Dendritic cell treated with granulocyte-macrophage colony-stimulating factor and Interleukin-4, amounts not matched to agents 40 ng/mL and 50 ng/mL, for 4 days (primary cell): ENCODE measurements at regions not wholly inside any gene's neighbourhood (a gene's known extent, or its start where the extent isn't known, plus 50 kb on each side); places are given as distances from the start of the nearest gene placed in this dataset.
"Not testable (repeated sequence)": the region's sequence is repeated elsewhere in the genome, so short reads cannot be mapped to it uniquely, and the experiment has no call there.

Experiments used
- H3K27ac Mint-ChIP-seq: one replicate; pipeline ENCODE4 v1.8.0; 2022; ENCODE audit warnings: mild to moderate bottlenecking, mixed read lengths
- H3K27me3 Mint-ChIP-seq: one replicate; pipeline ENCODE4 v1.8.0; 2022; ENCODE audit warnings: mild to moderate bottlenecking, mixed read lengths
- H3K36me3 Mint-ChIP-seq: one replicate; pipeline ENCODE4 v1.8.0; 2022; ENCODE audit warnings: low read depth, mixed read lengths
- H3K4me1 Mint-ChIP-seq: one replicate; pipeline ENCODE4 v1.8.0; 2022; ENCODE audit warnings: low read depth, mixed read lengths
- H3K4me3 Mint-ChIP-seq: one replicate; pipeline ENCODE4 v1.8.0; 2022; ENCODE audit warnings: mild to moderate bottlenecking, moderate library complexity, mixed read lengths
- H3K9me3 Mint-ChIP-seq: one replicate; pipeline ENCODE4 v1.8.0; 2022; ENCODE audit warnings: mixed read lengths
- intact Hi-C: fragments of 100-400 bp; cut with micrococcal nuclease; formaldehyde crosslinking; loops from one replicate; pipeline ENCODE4 v1.15.0; 2022

DNA sequence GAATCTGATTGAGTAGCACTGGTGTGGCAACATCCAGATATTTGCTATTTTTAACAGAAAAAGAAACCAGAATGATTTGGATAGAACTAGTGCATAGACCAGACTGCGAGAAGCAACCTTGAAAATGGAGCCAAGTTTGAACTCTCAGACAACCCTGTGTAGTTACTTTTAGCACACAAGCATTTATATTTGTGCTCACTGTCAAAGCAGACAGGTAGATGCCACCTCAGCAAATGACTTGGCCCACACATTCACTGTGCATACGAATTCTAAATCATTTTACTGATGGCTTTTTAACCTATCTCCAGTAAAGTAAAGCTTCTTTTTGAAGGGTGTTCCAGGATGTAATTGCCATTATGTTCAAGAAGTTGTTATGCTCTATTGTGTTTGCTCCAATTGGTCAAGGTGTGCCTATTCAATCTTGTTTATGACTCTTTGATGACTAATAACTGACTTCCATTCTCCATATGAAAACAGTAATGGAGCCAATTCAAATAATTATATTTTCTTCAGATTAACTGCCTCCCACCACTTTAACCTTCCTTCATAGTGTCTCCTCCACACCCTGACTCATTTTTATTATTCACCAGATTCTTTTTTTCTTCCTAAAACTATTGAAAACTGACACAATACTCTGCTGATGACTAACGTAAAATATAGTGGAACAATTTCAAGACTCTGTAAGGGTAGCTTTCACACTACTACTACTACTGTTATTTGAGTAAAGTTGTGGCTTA lies 138.5 kb downstream of the CCER1 start:
- no peaks in the 10 kb centered on the region for H3K27me3 Mint-ChIP-seq
- intact Hi-C loops, result no loop called here
- H3K4me3 Mint-ChIP-seq, result no peak overlapping the region
- no peak overlapping the region for H3K27ac Mint-ChIP-seq
- no peaks in the 10 kb centered on the region for H3K4me1 Mint-ChIP-seq
- H3K9me3 Mint-ChIP-seq, result peaks cover 11% of the 10 kb centered on the region
- no peaks in the 10 kb centered on the region for H3K36me3 Mint-ChIP-seq

DNA sequence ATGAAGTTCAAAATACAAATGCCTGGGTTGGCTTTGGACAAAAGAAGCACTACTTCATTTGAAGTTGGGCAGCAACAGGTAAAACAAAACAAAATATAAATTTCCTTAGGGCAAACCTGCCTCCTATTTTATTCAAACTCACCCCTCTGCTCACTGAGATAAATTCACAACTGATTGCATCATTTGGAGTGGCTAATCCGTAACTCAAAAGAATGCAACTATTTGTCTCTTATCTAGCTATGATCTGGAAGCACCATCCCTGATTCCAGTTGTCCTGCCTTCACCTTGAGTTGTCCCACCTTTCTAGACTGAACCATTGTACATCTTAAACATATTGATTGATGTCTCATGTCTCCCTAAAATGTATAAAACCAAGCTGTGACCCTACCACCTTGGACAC lies 145.0 kb downstream of the CCER1 start:
- Mint-ChIP-seq H3K4me1 (no peaks in the 10 kb centered on the region), H3K27me3 (no peaks in the 10 kb centered on the region), H3K36me3 (no peaks in the 10 kb centered on the region), H3K27ac (no peak overlapping the region), H3K4me3 (no peak overlapping the region), H3K9me3 (peaks cover 11% of the 10 kb centered on the region)
- intact Hi-C loops, result no loop called here

DNA sequence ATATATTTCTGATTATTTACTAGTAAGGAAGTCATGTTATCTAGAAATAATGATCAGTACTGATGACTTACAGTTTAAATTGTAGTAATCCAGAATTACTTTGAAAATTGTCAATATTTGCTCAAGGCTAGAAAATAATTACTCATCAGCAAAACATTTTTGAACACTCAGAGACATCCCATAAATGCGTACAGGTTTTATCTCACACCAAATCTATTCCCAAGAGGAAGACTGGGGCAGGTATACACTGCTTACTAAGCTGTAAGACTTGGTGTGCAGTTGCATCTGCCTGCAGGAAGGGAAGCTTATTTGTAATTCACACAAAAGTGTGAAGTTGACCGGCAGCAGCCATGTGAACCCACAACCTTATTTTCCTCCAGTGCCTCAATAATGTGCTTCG lies 146.4 kb downstream of the CCER1 start:
- Mint-ChIP-seq H3K4me1 (no peaks in the 10 kb centered on the region), H3K27ac (no peak overlapping the region), H3K9me3 (peaks cover 5% of the 10 kb centered on the region), H3K27me3 (no peaks in the 10 kb centered on the region), H3K4me3 (no peak overlapping the region), H3K36me3 (no peaks in the 10 kb centered on the region)
- intact Hi-C loops, result no loop called here

DNA sequence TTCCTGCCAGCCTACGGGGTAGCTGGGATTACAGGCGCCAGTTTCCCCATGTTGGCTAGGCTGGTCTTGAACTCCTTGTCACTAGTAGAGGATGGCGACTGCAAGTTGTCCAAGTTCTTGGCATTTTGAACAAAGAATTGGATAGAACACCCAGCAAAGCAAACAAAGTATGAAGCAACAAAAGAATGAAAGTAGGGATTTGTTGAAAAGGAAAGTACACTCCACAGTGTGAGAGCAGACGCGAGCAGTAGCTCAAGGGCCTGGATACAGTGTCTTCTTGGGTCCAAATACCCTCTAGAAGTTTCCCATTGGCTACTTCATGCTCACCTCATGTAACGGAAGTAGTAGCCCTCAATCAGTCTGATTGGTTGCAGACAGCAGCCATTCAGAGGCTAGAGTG lies 152.2 kb downstream of the CCER1 start:
- intact Hi-C loops, result no loop called here
- H3K4me3 Mint-ChIP-seq, result no peak overlapping the region
- H3K4me1 Mint-ChIP-seq, result no peaks in the 10 kb centered on the region
- H3K27me3 Mint-ChIP-seq, result no peaks in the 10 kb centered on the region
- no peak overlapping the region for H3K27ac Mint-ChIP-seq
- no peaks in the 10 kb centered on the region for H3K36me3 Mint-ChIP-seq
- H3K9me3 Mint-ChIP-seq, result no peaks in the 10 kb centered on the region

DNA sequence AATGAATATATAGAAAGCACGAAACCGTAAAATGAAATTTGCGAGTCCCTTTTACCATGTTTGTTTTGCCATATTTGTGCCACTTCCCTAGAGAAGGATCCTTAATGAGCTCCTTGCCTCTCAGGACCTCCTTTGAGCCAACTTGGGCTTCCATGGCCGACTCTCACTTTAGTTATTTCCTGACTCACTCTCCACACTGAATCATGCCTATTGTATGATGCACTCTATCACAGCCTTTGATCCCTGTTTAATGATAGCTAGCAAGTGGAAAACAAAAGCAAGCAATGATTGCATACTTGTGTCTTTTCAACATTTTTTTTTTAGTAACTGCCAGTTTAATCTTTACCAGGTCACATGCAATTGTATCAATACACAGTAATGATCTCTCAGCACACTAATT lies 153.2 kb downstream of the CCER1 start:
- intact Hi-C loops, result no loop called here
- no peaks in the 10 kb centered on the region for H3K4me1 Mint-ChIP-seq
- H3K4me3 Mint-ChIP-seq, result no peak overlapping the region
- no peaks in the 10 kb centered on the region for H3K36me3 Mint-ChIP-seq
- no peak overlapping the region for H3K27ac Mint-ChIP-seq
- no peaks in the 10 kb centered on the region for H3K9me3 Mint-ChIP-seq
- H3K27me3 Mint-ChIP-seq, result no peaks in the 10 kb centered on the region

DNA sequence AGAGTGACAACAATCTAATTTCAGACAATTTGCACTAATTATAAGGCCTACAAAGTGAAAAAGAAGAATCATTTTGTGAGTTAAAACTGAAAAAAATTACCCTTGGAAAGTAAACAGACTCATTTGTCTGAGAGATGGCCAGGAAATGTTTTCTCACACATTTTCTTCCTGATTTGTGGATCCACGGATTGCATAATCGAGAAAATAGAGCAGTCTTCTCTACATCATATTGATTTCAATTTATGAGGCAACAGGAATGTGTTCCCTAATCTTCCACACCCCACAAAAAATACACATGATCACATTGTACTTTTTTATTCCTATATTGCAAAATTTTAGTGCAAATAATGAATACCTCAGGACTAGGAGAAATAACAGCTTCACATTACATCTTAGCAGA lies 160.8 kb downstream of the CCER1 start:
- no peak overlapping the region for H3K27ac Mint-ChIP-seq
- no peak overlapping the region for H3K4me3 Mint-ChIP-seq
- intact Hi-C loops, result no loop called here
- peaks cover 8% of the 10 kb centered on the region for H3K9me3 Mint-ChIP-seq
- H3K27me3 Mint-ChIP-seq, result no peaks in the 10 kb centered on the region
- no peaks in the 10 kb centered on the region for H3K4me1 Mint-ChIP-seq
- H3K36me3 Mint-ChIP-seq, result no peaks in the 10 kb centered on the region

DNA sequence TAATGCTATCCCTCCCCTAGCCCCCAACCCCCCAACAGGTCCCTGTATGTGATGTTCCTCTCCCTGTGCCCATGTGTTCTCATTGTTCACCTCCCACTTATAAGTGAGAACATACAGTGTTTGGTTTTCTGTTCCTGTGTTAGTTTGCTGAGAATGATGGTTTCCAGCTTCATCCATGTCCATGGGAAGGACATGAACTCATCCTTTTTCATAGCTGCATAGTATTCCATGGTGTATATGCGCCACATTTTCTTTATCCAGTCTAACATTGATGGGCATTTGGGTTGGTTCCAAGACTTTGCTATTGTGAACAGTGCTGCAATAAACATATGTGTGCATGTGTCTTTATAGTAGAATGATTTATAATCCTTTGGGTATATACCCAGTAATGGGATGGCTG lies 162.3 kb downstream of the CCER1 start:
- H3K9me3 Mint-ChIP-seq, H3K4me1 Mint-ChIP-seq, H3K27ac Mint-ChIP-seq, H3K36me3 Mint-ChIP-seq, intact Hi-C loops, H3K4me3 Mint-ChIP-seq, H3K27me3 Mint-ChIP-seq: not testable (repeated sequence)

DNA sequence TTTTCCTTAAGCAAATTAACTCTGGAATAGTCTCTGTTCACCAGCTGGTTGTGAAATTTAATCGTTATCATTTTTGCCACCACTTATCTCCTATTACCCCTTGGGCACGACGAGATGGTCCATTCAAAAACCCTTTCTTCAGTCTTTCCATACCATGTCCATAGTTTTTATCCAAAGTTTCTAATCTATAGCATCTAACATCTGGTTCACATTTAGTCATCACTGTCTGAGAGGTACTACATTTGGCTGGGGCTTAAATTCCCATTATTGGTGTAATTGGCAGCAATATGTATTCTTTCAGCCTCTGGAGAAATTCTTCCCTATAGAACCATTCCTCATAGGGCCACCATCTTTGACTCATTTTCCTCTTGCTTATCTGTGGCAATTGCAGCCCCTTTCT lies 163.5 kb downstream of the CCER1 start:
- intact Hi-C loops, result no loop called here
- Mint-ChIP-seq H3K4me3 (no peak overlapping the region), H3K27me3 (no peaks in the 10 kb centered on the region), H3K9me3 (peaks cover 8% of the 10 kb centered on the region), H3K4me1 (no peaks in the 10 kb centered on the region), H3K27ac (no peak overlapping the region), H3K36me3 (no peaks in the 10 kb centered on the region)

DNA sequence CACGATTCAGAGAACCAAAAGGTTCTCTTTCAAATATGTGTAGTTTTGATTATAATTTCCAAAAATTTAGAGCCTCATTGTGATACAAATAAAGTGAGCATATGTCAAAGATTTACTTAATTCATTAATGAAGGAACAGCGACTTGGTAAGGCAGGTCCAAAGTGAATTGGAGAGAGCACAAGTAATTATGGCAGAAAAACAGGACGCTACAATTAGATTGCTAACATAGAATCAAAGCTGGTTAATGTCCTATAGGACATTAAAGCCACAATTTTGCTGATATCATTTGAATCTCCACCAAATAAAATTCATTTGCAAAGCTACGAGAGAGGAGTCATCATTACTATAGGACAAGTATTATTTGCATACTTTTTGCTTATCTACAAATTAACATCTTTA lies 164.2 kb downstream of the CCER1 start:
- H3K27ac Mint-ChIP-seq, result no peak overlapping the region
- intact Hi-C loops, result no loop called here
- H3K4me1 Mint-ChIP-seq, result no peaks in the 10 kb centered on the region
- H3K9me3 Mint-ChIP-seq, result peaks cover 6% of the 10 kb centered on the region
- no peaks in the 10 kb centered on the region for H3K27me3 Mint-ChIP-seq
- H3K4me3 Mint-ChIP-seq, result no peak overlapping the region
- no peaks in the 10 kb centered on the region for H3K36me3 Mint-ChIP-seq

DNA sequence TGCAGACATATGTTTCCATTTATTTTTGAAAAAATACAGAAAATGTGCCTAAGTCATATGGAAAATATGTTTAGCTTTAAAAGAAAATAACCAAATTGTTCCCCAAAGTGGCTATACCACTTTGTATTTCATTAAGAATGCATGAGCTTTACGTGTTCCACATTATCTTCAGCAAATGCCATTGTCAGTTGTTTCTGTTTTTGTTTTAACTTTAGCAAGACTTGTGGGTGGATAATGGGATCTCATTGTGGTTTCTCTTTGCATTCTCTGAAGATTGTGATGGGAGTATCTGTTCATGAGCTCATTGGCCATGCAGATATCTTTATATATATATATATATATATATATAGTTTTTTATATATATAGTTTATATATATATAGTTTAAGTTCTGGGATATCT lies 181.5 kb downstream of the CCER1 start:
- H3K9me3 Mint-ChIP-seq, result peaks cover 19% of the 10 kb centered on the region
- no peaks in the 10 kb centered on the region for H3K27me3 Mint-ChIP-seq
- intact Hi-C loops, result no loop called here
- H3K4me3 Mint-ChIP-seq, result no peak overlapping the region
- no peak overlapping the region for H3K27ac Mint-ChIP-seq
- no peaks in the 10 kb centered on the region for H3K36me3 Mint-ChIP-seq
- no peaks in the 10 kb centered on the region for H3K4me1 Mint-ChIP-seq

DNA sequence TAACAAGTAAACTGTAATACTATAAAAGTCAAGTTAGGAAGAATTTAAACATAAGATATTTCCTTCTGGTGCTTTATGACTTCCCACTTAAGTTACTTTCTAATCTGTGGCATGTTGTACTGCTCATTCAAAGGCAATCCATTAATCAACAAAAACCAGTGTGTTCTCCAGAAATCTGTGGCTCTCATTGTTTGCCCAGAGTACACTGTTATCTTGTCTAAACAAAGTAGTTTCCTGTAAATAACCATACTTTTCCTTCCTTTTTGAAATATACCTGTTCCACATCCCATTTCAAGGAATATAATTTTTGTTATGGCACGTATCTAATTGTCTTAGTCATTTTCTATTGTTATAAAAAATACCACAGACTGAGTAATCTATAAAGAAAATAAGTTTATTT lies 184.1 kb downstream of the CCER1 start:
- no peak overlapping the region for H3K4me3 Mint-ChIP-seq
- H3K36me3 Mint-ChIP-seq, result no peaks in the 10 kb centered on the region
- H3K4me1 Mint-ChIP-seq, result no peaks in the 10 kb centered on the region
- intact Hi-C loops, result no loop called here
- H3K27ac Mint-ChIP-seq, result no peak overlapping the region
- H3K9me3 Mint-ChIP-seq, result peaks cover 28% of the 10 kb centered on the region
- H3K27me3 Mint-ChIP-seq, result no peaks in the 10 kb centered on the region

DNA sequence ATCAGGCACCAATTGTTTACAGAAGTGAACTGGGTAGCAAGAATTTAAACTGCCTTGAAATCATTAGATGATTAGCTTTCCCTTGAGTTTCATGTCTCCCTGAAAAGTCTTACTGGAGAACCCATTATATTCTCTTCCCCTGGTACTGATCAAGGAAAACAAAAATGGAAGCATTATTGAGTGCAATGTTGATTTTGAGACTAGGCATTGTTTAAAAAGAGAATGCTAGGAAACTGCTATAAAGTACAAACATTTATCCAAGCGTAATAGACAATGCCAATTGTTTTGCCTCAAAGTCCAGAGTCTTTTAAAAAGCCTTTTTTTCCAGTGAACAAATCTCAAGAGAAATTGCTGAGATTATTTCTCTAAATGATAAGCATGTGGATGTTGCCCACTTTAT lies 197.0 kb downstream of the CCER1 start:
- Mint-ChIP-seq H3K27ac (no peak overlapping the region), H3K4me1 (no peaks in the 10 kb centered on the region), H3K36me3 (no peaks in the 10 kb centered on the region), H3K27me3 (no peaks in the 10 kb centered on the region), H3K4me3 (no peak overlapping the region), H3K9me3 (peaks cover 28% of the 10 kb centered on the region)
- intact Hi-C loops, result no loop called here

DNA sequence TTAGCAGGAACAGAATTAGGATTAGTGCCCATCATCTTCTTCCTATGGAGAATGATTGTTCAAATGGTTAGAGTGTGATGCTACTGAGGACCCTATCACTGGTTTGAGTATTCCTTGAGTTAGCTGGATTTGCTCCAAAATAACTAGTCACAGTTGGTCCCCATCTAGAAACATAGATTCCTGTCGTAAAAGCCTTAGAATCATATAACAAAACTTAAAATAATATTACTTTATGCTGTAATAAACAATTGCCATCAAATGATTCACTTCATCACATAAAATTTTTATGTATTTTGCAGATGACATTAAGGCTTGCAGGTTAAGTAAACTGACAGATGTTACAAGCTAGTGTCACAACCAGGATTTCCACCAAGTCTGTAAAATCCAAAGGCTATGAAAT lies 209.8 kb downstream of the CCER1 start:
- Mint-ChIP-seq H3K4me3 (no peak overlapping the region), H3K27ac (no peak overlapping the region), H3K27me3 (no peaks in the 10 kb centered on the region), H3K36me3 (no peaks in the 10 kb centered on the region), H3K9me3 (peaks cover 22% of the 10 kb centered on the region), H3K4me1 (no peaks in the 10 kb centered on the region)
- intact Hi-C loops, result no loop called here

DNA sequence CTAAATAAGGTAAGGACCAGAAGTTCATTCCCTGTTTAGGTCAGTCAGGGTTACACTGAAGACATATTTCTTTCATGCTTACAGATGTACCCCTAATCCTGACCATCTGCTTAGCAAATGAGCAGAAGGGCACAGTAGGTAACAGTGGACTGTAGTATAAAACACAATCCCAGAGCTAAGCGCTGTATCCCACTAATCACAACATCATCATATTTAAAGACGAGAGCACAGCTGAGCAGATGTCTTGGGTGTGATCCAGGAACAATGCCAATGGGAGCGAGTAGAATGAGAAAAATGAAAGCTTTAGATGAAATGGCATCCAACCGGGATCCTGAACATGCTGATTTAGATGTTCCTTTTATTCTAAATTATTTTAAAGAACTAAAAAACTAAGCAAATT lies 213.4 kb downstream of the CCER1 start:
- no peaks in the 10 kb centered on the region for H3K27me3 Mint-ChIP-seq
- no peak overlapping the region for H3K4me3 Mint-ChIP-seq
- H3K36me3 Mint-ChIP-seq, result no peaks in the 10 kb centered on the region
- no peaks in the 10 kb centered on the region for H3K4me1 Mint-ChIP-seq
- peaks cover 22% of the 10 kb centered on the region for H3K9me3 Mint-ChIP-seq
- intact Hi-C loops, result no loop called here
- no peak overlapping the region for H3K27ac Mint-ChIP-seq

DNA sequence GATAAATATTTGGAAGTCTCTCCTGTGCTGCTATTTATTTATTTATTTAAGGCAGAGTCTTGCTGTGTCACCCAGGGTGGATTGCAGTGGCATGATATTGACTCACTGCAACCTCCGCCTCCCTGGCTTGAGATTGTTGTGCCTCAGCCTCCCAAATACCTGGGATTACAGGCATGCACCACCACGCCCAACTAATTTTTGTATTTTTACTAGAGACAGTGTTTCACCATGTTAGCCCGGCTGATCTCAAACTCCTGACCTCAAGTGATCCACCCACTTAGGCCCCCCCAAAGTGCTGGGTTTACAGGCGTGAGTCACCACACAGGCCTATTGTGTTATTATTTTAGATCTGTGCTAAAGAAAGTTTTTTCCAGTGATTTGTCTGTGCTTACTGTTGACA lies 225.2 kb downstream of the CCER1 start:
- Mint-ChIP-seq H3K4me3 (no peak overlapping the region), H3K4me1 (no peaks in the 10 kb centered on the region), H3K27ac (no peak overlapping the region), H3K36me3 (no peaks in the 10 kb centered on the region), H3K27me3 (no peaks in the 10 kb centered on the region), H3K9me3 (peaks cover 14% of the 10 kb centered on the region)
- intact Hi-C loops, result no loop called here
